NCI-H146 (cell line): ENCODE measurements at regions not wholly inside any gene's neighbourhood (a gene's known extent, or its start where the extent isn't known, plus 50 kb on each side); places are given as distances from the start of the nearest gene placed in this dataset.

Source experiments
- DNase-seq: peaks from one replicate; lab custom pipeline; 2025; lab: John Stamatoyannopoulos, UW

- no peak for DNase-seq
Observed at GRCh38 chr13:105607016-105607415, 928.4 kb downstream of the EFNB2 start.

- DNase-seq = no peak
Observed at GRCh38 chr13:105602956-105603670, 932.3 kb downstream of the EFNB2 start.

GRCh38 chr13:105599477-105600037 is 935.9 kb downstream of the EFNB2 start:
- no peak for DNase-seq

GRCh38 chr13:105598529-105598928 is 936.9 kb downstream of the EFNB2 start:
- no peak for DNase-seq

DNA sequence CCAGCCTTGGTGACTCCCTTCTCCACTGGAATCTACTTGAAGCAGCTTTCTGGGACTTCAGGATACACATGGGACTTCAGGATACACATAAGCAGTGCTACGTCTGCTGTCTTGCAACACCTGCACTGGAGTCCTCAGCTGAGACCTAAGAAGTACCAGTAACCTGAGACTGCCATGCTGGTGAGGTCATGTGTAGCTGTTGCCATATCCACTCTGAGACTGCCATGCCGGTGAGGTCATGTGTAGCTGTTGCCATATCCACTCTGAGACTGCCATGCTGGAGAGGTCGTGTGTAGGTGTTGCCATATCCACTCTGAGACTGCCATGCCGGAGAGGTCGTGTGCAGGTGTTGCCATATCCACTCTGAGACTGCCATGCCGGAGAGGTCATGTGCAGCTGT is 937.9 kb downstream of the EFNB2 start:
- DNase-seq = no peak

DNA sequence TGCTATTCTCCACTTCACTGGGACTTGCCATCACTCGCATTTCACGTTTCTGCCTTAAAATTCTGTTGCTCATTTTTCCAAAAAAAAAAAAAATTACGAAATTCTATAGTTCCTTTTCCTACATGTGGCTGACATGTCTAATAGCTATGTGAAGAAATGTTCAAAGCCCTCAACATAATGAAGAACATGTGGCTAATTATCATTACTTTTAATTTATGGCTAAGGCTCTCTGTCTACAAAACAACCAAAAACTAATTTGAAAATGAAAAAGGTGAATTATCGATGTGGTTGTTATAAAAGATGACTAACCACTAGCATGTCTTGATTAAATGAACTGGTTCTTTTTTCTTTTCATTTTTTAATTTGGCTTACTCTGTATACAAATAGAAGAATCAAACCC is 940.0 kb downstream of the EFNB2 start:
- DNase-seq = no peak

GRCh38 chr13:105591277-105591676 is 944.2 kb downstream of the EFNB2 start:
- no peak for DNase-seq

- no peak for DNase-seq
Observed at GRCh38 chr13:105587786-105588185, 947.7 kb downstream of the EFNB2 start.

DNA sequence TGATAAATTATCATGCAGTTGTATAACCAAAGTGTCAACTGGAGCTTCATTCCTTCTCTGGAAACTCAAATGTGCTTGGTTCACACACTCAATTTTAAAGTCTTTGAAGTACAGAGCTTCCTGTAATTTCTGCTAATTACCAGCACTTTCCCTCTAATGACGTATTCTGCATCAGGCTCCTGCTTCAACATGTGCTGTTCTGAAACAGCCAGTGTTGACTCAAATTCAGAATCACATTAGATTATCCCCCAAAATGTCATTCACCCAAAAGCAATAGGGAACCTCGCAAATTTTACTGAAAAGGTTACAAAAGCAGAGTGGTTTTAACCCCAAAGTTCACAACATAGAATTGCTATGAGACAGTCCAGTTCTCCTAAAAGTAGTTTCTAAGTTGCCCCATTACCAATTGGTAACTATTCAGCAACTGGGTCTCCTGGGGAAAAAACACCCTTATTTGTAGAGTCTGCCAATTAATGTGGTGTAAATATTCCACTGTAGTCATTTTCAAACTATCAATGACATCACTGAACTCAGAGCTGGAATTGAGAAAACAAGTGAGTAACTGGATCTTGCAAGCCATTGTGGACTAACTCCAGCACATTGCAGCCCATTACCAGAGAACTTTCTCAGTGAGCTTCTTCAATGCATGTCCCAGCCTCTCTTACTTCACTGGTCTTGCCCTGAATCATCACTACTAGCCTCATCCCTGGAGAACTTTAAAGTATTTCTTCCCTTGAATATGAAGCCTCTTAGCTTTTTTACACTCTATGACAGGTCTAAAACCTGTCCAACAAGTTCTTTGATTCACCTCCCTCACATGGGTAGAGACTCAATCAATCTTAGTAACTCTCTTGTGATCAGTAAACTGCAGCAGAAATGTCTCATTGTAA is 955.4 kb downstream of the EFNB2 start:
- DNase-seq = no peak

DNA sequence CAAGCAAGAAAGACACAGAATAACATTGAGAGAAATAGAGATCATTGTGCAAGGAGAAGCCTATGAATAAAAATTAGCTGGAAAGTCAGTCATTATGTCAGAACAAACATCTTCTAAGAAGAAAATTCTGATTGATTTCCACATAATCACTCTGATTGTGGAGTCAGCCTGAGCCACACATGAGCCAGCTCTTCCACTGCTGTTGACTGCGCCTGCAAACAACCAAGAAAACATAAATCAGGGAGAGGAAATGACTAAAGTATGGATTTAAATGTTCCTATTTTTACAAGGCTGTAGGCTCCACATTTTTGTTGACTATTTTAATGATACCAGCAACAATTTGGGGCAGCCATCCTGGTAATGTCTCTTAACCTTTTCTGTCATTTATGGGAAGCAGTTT is 962.3 kb downstream of the EFNB2 start:
- no peak for DNase-seq

- no peak for DNase-seq
Observed at GRCh38 chr13:105572401-105572800, 963.1 kb downstream of the EFNB2 start.

DNA sequence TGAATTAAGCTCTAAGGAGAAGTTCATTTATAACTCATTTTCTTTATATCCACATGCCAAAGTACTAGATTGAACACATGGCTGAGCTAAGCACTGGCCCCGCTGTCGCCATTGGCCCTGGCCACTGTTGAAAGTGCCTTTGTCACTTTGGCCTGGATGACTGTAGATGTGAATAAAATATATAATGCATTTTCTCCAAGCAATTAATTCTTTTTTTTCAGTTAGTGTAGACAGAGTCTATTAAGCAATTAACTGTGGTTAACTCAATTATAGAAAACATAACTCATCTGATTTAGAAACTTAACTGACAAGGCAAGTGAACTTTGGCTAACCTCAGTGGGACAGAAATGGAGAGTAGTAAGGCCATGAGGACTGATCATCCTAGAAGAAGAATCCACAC is 965.6 kb downstream of the EFNB2 start:
- DNase-seq = no peak

- no peak for DNase-seq
Observed at GRCh38 chr13:105567951-105568525, 967.4 kb downstream of the EFNB2 start.

DNA sequence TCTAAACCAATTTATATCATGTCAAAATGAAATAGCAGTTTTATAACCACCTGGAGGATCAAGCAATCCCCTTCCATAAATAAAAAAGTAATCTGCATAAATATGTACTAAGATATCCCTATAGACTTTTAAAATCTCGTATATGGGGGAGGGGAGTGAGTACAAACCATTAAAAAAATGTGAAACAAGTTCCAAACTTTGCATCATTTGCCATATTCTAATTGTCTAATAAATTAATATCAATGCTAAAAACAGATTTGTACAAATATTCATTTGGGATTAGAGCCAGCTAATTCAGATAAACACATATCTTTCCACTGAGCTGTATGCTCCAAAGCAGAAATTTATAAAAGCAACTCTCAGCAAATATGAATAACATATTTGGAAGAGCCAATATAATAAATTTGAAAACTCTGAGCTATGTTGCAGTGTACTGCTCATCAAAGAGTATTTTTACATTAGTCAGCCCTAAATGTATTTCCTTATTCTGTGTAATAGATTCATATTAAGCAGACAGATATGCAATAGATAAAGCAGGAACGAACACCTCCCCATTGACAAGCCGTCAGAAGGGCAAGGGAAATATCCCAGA is 970.2 kb downstream of the EFNB2 start:
- DNase-seq = no peak

- no peak for DNase-seq
Observed at GRCh38 chr13:105552078-105552477, 983.4 kb downstream of the EFNB2 start.

DNA sequence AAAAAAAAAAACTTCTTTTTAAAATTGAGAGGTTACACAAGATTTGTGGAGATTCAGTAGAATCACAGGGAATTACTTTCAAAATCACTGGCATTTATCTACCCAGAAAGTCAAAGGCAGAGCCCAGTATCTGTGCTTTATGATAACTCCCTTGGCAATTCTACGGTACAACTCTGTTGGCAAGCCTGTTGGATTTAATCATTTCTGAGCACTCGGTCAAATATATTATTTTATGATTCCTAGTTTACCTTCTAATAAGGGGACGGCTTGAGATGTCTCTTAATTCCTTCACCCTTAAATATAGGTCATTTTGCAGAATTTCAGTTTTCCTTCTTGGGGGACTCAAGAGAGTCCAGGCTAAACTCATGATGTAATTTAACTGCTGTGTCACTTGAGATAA is 987.6 kb downstream of the EFNB2 start:
- DNase-seq = no peak

DNA sequence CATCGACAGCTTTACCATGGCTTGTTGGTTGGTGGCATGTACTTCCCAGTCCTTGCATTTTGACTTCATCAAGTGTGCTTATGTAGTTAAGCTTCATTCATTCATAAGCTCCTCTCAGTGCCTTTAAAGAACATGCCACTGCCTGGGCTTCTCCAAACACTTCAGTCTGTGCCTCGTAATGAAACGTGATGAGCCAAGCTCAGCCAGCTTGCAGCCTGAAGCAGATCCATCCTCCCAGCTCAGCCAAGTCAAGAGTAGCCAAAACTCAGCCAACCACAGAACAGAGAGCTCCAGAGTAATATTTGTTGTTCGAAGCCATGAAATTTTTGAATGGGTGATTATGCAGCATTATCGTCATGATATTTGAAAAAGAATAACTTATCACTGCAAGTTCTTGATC is 989.7 kb downstream of the EFNB2 start:
- DNase-seq = no peak

DNA sequence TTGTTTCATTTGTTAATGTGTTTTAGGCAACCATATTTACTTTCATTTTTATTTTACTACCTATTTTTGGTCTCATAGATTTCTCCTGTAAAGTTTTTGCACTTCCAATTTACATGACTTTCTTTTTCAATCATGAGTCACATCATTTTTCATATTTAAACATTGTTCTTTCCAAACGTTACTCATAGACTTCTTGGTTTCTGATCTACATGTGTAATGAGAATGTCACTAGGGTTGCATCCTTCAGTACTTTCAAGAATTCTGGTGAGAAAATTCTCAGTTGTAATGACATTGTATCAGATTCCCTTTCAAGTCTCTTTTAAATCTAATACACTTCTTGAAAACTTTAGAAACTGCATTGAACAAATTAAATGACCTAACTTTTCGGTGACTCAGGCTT is 991.7 kb downstream of the EFNB2 start:
- no peak for DNase-seq

DNA sequence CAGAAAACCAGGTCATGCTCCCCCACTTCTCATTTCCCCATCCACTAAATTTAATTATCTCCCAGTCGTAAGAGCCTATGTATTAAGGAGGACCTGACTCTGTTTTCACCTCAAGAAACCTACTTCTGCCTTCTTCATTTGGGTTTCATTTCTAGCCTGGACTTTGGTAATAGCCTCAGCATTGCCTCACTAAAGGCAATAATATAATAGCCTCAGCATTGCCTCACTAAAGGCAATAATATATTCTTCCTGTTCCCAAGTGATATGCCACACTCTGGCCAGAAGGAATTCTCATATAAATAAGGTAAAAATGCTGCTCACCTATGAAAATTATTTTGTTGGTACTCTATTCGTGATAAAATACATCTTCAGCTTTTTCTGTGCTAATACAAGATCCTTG is 993.9 kb downstream of the EFNB2 start:
- no peak for DNase-seq

GRCh38 chr13:105538346-105538745 is 997.1 kb downstream of the EFNB2 start:
- no peak for DNase-seq

DNA sequence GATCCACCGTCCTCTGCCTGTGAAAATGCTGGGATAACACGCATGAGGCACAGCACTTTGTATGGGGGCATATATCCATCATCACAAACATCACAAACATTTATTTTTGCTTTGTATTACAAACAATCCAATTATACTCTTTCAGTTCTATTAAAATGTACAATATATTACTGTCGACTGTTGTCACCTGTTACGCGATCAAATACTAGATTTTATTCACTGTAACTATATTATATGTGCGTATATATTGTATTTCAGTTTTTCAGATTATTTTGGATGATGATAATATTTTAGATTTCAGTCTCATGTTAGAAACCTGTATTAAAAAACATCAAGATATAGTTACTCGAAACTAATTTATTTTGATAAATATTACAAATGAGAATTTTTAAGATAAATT is 998.3 kb downstream of the EFNB2 start:
- DNase-seq = no peak

GRCh38 chr13:105530468-105530867 is 1005.0 kb downstream of the EFNB2 start:
- DNase-seq = no peak
